ENCODE measurements at regions not wholly inside any gene's neighbourhood (a gene's known extent, or its start where the extent isn't known, plus 50 kb on each side); places are given as distances from the start of the nearest gene placed in this dataset.

- Histone ChIP-seq H3K9me3 (ENCODE audit: control insufficient read depth, low read depth, low read length) (no peaks in the 10 kb centered on the region), H4K5ac (ENCODE audit: insufficient read length, low read depth, low read length) (no peak overlapping the region), H3T11ph (ENCODE audit: low read length) (no peak overlapping the region), H4K91ac (ENCODE audit: insufficient read length, low read depth, low read length) (no peak overlapping the region), H3K27me3 (ENCODE audit: insufficient read depth, low read length) (no peaks in the 10 kb centered on the region), H3K9ac (ENCODE audit: extremely low read depth, insufficient read length, low read length) (no peak overlapping the region), H3K18ac (ENCODE audit: insufficient read length, low read depth, low read length) (no peak overlapping the region), H2AK5ac (ENCODE audit: insufficient read length, low read length) (no peak overlapping the region), H3K27ac (ENCODE audit: insufficient read length, low read depth, low read length) (no peak overlapping the region), H2BK15ac (ENCODE audit: low read depth, low read length) (no peak overlapping the region), H2BK5ac (ENCODE audit: insufficient read length, low read length) (no peak overlapping the region), H2BK120ac (ENCODE audit: low read depth, low read length, poor library complexity, severe bottlenecking) (no peak overlapping the region), H4K20me1 (ENCODE audit: control insufficient read depth, insufficient read depth, insufficient read length) (no peaks in the 10 kb centered on the region), H3K23ac (ENCODE audit: insufficient read length, low read depth, low read length) (no peak overlapping the region), H2AFZ (ENCODE audit: low read length) (no peak overlapping the region), H3K79me2 (ENCODE audit: insufficient read depth, low read length) (no peaks in the 10 kb centered on the region; the same call in 1 of the 2 replicates), H2BK12ac (ENCODE audit: insufficient read length, low read depth, low read length) (no peak overlapping the region), H2BK20ac (ENCODE audit: low read depth, low read length, poor library complexity, severe bottlenecking) (no peak overlapping the region), H3K14ac (ENCODE audit: insufficient read depth, low read length) (no peak overlapping the region), H4K8ac (replicated peaks; ENCODE audit: insufficient read length, low read depth, low read length) (no peak overlapping the region), H3K4ac (ENCODE audit: low read depth, low read length) (no peak overlapping the region), H3K79me1 (ENCODE audit: insufficient read depth, low read depth, low read length, poor library complexity, severe bottlenecking) (no peaks in the 10 kb centered on the region), H3K4me1 (ENCODE audit: insufficient read depth, low read length) (no peaks in the 10 kb centered on the region), H3K4me2 (ENCODE audit: insufficient read depth, insufficient read length, low read length) (no peak overlapping the region), H3K56ac (ENCODE audit: insufficient read length, low read depth, low read length) (no peak overlapping the region), H3K23me2 (ENCODE audit: insufficient read length, low read depth, low read length, poor library complexity, severe bottlenecking) (no peaks in the 10 kb centered on the region)
- no peaks in the 10 kb centered on the region for H3K36me3 Mint-ChIP-seq (ENCODE audit: insufficient read depth in 1 of 3, low read depth in 3 of 3)
- H3K9me3 Mint-ChIP-seq, result no peaks in the 10 kb centered on the region
- no CpG with 5 or more reads among the region's 1 CpG for WGBS (ENCODE audit: extremely low coverage, insufficient read length, low lambda C conversion rate)
- H3K4me3 Mint-ChIP-seq, result no peak overlapping the region
- no peak overlapping the region for H3K27ac Mint-ChIP-seq
- no peaks in the 10 kb centered on the region for H3K27me3 Mint-ChIP-seq (ENCODE audit: low read depth)
- DNase-seq, result no peak
- no peaks in the 10 kb centered on the region for H3K4me1 Mint-ChIP-seq
- TF ChIP-seq CTCF (conservative IDR thresholded peaks at IDR 0.05), result no peak
Measured at GRCh38 chr10:4382811-4383210, 443.2 kb upstream of the AKR1E2 start.
